ENCODE measurements at regions not wholly inside any gene's neighbourhood (a gene's known extent, or its start where the extent isn't known, plus 50 kb on each side); places are given as distances from the start of the nearest gene placed in this dataset.

DNA sequence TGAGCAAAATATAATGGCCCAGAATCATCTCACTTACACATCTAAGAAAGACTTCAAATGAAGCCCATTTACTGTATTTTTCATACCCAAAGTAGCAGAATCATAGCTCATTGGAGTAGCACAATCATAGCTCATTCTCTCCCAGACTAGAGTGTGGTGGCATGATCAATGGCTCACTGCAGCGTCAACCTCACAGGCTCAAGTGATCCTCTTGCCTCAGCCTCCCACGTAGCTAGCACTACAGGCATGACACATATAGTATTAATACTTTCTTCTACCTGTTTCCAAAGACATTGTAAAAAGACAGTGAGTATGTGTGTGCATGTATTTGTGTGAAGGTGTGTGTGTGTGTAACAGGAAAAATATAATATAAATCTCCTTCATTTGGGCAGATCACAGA is 1247.9 kb upstream of the ACO1 start (continued):
- no peak for TF ChIP-seq BHLHE40 (IDR thresholded peaks at IDR 0.05; ENCODE audit: low read length)
- no peak for TF ChIP-seq MIXL1 (CRISPR knock-in tag; IDR thresholded peaks at IDR 0.05)
- no peak for TF ChIP-seq HMG20A (CRISPR knock-in tag; IDR thresholded peaks at IDR 0.05; ENCODE audit: borderline replicate concordance)
- TF ChIP-seq HOXA7 (CRISPR knock-in tag; IDR thresholded peaks at IDR 0.05): no peak
- TF ChIP-seq ZNF510 (CRISPR knock-in tag; IDR thresholded peaks at IDR 0.05; ENCODE audit: low read depth): no peak
- TF ChIP-seq ZNF101 (CRISPR knock-in tag; IDR thresholded peaks at IDR 0.05; ENCODE audit: borderline replicate concordance, low read depth): no peak
- no peak for TF ChIP-seq ZNF766 (CRISPR knock-in tag; IDR thresholded peaks at IDR 0.05; ENCODE audit: borderline replicate concordance)
- TF ChIP-seq ZNF33B (CRISPR knock-in tag; IDR thresholded peaks at IDR 0.05): no peak

- Histone ChIP-seq H3K79me2 (ENCODE audit: insufficient read depth, low read length) (no peaks in the 10 kb centered on the region), H3K27me3 (ENCODE audit: control insufficient read depth in 1 of 2, insufficient read depth in 2 of 2, low read length in 2 of 2) (no peaks in the 10 kb centered on the region), H4K20me1 (ENCODE audit: insufficient read depth, low read length) (no peaks in the 10 kb centered on the region), H3K27ac (ENCODE audit: extremely low read length, insufficient read depth, low read length) (no peak overlapping the region), H3K4me2 (ENCODE audit: low read depth, low read length) (no peak overlapping the region), H3K9me3 (ENCODE audit: low read length) (no peaks in the 10 kb centered on the region), H3K36me3 (replicated peaks in 1 of 2; ENCODE audit: control insufficient read depth in 1 of 2, insufficient read depth in 2 of 2, low read length in 2 of 2) (no peaks in the 10 kb centered on the region), H2AFZ (ENCODE audit: low read length) (no peak overlapping the region), H3K4me3 (replicated peaks in 1 of 3; ENCODE audit: insufficient read depth in 1 of 3, low read depth in 2 of 3, low read length in 3 of 3) (no peak overlapping the region), H3K9ac (ENCODE audit: insufficient read depth, low read depth, low read length) (no peak overlapping the region), H3K4me1 (ENCODE audit: insufficient read depth, low read length) (no peaks in the 10 kb centered on the region)
- ChIA-PET POLR2A (no interaction called here), CTCF (ENCODE audit: low intra/inter-chr PET ratio, low total read pairs) (no interaction called here)
- FAIRE-seq (no peak), ATAC-seq (peak; percentile 59), DNase-seq (ENCODE audit: low spot score) (peak; percentile 31)
- TF ChIP-seq FOSL2 (CRISPR knock-in tag; IDR thresholded peaks at IDR 0.05) (peak; percentile 44; the same call in 1 of the 2 replicates), ZSCAN9 (CRISPR knock-in tag; IDR thresholded peaks at IDR 0.05; ENCODE audit: borderline replicate concordance) (no peak)
- intact Hi-C loops (cut with micrococcal nuclease; ENCODE audit: unreplicated experiment): no loop called here
- BruUV-seq (replicated peaks): no TSS peak
- 3% methylated on average over 6 of the region's 6 CpGs for WGBS (ENCODE audit: low lambda C conversion rate)
- in situ Hi-C loops (cut with HindIII; ENCODE audit: extremely low pct_ligation_motif_present, low pct_unique_long_range_greater_than_20kb): no loop called here
These were observed 1247.0 kb upstream of the ACO1 start for GRCh38 chr9:31137176-31138160.
